ENCODE measurements at regions not wholly inside any gene's neighbourhood (a gene's known extent, or its start where the extent isn't known, plus 50 kb on each side); places are given as distances from the start of the nearest gene placed in this dataset.

GRCh38 chr12:114996382-114996781, 312.4 kb upstream of the TBX3 start:
- TF ChIP-seq ISL1 (CRISPR knock-in tag; IDR thresholded peaks at IDR 0.05) (no peak), ZNF565 (CRISPR knock-in tag; conservative IDR thresholded peaks at IDR 0.05; ENCODE audit: low read depth) (no peak), ZFP30 (CRISPR knock-in tag; IDR thresholded peaks at IDR 0.05) (no peak), CSDC2 (CRISPR knock-in tag; IDR thresholded peaks at IDR 0.05) (no peak), TOX (CRISPR knock-in tag; IDR thresholded peaks at IDR 0.05; ENCODE audit: borderline replicate concordance) (no peak), ZNF8 (CRISPR knock-in tag; IDR thresholded peaks at IDR 0.05) (no peak), TCF4 (CRISPR knock-in tag; IDR thresholded peaks at IDR 0.05; ENCODE audit: borderline replicate concordance) (no peak), ARNTL (CRISPR knock-in tag; IDR thresholded peaks at IDR 0.05; ENCODE audit: borderline replicate concordance, low read depth) (no peak), CSRNP3 (CRISPR knock-in tag; IDR thresholded peaks at IDR 0.05) (no peak), RARB (CRISPR knock-in tag; IDR thresholded peaks at IDR 0.05) (no peak), ZC3H10 (CRISPR knock-in tag; IDR thresholded peaks at IDR 0.05) (no peak), PATZ1 (CRISPR knock-in tag; IDR thresholded peaks at IDR 0.05; ENCODE audit: borderline replicate concordance) (no peak), OSR1 (CRISPR knock-in tag; IDR thresholded peaks at IDR 0.05) (no peak), ZNF70 (CRISPR knock-in tag; IDR thresholded peaks at IDR 0.05) (no peak), PPARA (CRISPR knock-in tag; IDR thresholded peaks at IDR 0.05; ENCODE audit: borderline replicate concordance) (no peak)
- TF ChIP-seq, protein P1, sequence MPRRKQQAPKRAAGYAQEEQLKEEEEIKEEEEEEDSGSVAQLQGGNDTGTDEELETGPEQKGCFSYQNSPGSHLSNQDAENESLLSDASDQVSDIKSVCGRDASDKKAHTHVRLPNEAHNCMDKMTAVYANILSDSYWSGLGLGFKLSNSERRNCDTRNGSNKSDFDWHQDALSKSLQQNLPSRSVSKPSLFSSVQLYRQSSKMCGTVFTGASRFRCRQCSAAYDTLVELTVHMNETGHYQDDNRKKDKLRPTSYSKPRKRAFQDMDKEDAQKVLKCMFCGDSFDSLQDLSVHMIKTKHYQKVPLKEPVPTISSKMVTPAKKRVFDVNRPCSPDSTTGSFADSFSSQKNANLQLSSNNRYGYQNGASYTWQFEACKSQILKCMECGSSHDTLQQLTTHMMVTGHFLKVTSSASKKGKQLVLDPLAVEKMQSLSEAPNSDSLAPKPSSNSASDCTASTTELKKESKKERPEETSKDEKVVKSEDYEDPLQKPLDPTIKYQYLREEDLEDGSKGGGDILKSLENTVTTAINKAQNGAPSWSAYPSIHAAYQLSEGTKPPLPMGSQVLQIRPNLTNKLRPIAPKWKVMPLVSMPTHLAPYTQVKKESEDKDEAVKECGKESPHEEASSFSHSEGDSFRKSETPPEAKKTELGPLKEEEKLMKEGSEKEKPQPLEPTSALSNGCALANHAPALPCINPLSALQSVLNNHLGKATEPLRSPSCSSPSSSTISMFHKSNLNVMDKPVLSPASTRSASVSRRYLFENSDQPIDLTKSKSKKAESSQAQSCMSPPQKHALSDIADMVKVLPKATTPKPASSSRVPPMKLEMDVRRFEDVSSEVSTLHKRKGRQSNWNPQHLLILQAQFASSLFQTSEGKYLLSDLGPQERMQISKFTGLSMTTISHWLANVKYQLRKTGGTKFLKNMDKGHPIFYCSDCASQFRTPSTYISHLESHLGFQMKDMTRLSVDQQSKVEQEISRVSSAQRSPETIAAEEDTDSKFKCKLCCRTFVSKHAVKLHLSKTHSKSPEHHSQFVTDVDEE (CRISPR knock-in tag; IDR thresholded peaks at IDR 0.05) = no peak
- TF ChIP-seq, protein P2, sequence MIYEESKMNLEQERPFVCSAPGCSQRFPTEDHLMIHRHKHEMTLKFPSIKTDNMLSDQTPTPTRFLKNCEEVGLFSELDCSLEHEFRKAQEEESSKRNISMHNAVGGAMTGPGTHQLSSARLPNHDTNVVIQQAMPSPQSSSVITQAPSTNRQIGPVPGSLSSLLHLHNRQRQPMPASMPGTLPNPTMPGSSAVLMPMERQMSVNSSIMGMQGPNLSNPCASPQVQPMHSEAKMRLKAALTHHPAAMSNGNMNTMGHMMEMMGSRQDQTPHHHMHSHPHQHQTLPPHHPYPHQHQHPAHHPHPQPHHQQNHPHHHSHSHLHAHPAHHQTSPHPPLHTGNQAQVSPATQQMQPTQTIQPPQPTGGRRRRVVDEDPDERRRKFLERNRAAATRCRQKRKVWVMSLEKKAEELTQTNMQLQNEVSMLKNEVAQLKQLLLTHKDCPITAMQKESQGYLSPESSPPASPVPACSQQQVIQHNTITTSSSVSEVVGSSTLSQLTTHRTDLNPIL (CRISPR knock-in tag; IDR thresholded peaks at IDR 0.05; ENCODE audit: low read depth) = no peak
- ATAC-seq = no peak

DNA sequence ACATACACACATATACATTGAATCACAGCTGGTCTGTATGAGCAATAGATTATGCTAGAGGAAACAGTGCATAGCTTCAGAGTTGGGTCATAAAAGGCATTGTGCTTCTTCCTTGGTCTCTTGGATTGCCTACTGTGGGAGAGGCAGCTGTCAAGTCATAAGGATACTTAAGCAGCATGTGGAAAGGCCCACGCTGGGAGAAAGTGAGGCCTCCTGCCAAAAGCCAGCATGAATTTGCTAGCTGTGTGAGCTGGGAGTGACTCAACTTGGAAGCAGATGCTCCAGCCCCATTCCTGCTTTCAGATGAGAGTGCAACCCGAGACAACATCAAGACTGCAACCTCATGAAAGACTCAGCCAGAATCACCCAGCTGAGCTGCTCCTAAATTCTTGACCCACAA, 311.9 kb upstream of the TBX3 start:
- ATAC-seq = no peak
- TF ChIP-seq ZC3H10 (CRISPR knock-in tag; IDR thresholded peaks at IDR 0.05) = no peak
- no peak for TF ChIP-seq ZNF565 (CRISPR knock-in tag; conservative IDR thresholded peaks at IDR 0.05; ENCODE audit: low read depth)
- TF ChIP-seq TCF4 (CRISPR knock-in tag; IDR thresholded peaks at IDR 0.05; ENCODE audit: borderline replicate concordance) = no peak
- TF ChIP-seq CSDC2 (CRISPR knock-in tag; IDR thresholded peaks at IDR 0.05) = no peak
- TF ChIP-seq ZFP3 (CRISPR knock-in tag; IDR thresholded peaks at IDR 0.05) = no peak
- TF ChIP-seq, protein P1 (CRISPR knock-in tag; IDR thresholded peaks at IDR 0.05) = no peak
- TF ChIP-seq BACH2 (CRISPR knock-in tag; IDR thresholded peaks at IDR 0.05; ENCODE audit: borderline replicate concordance) = no peak
- TF ChIP-seq GLIS3 (CRISPR knock-in tag; IDR thresholded peaks at IDR 0.05) = no peak

GRCh38 chr12:114993165-114993564, 309.2 kb upstream of the TBX3 start:
- TF ChIP-seq ZC3H10 (CRISPR knock-in tag; IDR thresholded peaks at IDR 0.05) = no peak
- peak; percentile 69 for TF ChIP-seq ZNF70 (CRISPR knock-in tag; IDR thresholded peaks at IDR 0.05)
- no peak for ATAC-seq
